Transverse colon (tissue), 3 donors: ENCODE measurements at regions not wholly inside any gene's neighbourhood (a gene's known extent, or its start where the extent isn't known, plus 50 kb on each side); places are given as distances from the start of the nearest gene placed in this dataset.

ENCODE experiments used
- CTCF ChIP-seq, 5 experiments: fragments of 200-600 bp in 3 of 5; fragments of 450-650 bp in 2 of 5; sonication (generic) in 3 of 5; IDR thresholded peaks; 1 replicate in 2 of 5; 2 replicates in 3 of 5; pipeline ENCODE4 v1.5.1; 2016 to 2017; ENCODE audit warnings: antibody characterized with exemption in 5 of 5, inconsistent platforms in 3 of 5, mild to moderate bottlenecking in 2 of 5, moderate library complexity in 1 of 5
- POLR2A ChIP-seq: fragments of 450-650 bp; IDR thresholded peaks from one replicate; pipeline ENCODE4 v1.6.1; 2016; ENCODE audit warnings: antibody characterized with exemption, mild to moderate bottlenecking, moderate library complexity

- TF ChIP-seq CTCF (IDR thresholded peaks at IDR 0.05), result no peak
- TF ChIP-seq POLR2A, result no peak
Measured at GRCh38 chrX:522456-522855, 108.1 kb upstream of the SHOX start.
